ENCODE measurements at regions not wholly inside any gene's neighbourhood (a gene's known extent, or its start where the extent isn't known, plus 50 kb on each side); places are given as distances from the start of the nearest gene placed in this dataset.

- DNase-seq, result no peak
Measured at GRCh38 chr21:32216293-32216692, 62.6 kb downstream of the MIS18A start.

- peak; percentile 73 for DNase-seq
Measured at GRCh38 chr21:32215306-32215685, 63.6 kb downstream of the MIS18A start.

GRCh38 chr21:32214654-32215305 lies 64.1 kb downstream of the MIS18A start:
- peak; percentile 91 for DNase-seq

DNA sequence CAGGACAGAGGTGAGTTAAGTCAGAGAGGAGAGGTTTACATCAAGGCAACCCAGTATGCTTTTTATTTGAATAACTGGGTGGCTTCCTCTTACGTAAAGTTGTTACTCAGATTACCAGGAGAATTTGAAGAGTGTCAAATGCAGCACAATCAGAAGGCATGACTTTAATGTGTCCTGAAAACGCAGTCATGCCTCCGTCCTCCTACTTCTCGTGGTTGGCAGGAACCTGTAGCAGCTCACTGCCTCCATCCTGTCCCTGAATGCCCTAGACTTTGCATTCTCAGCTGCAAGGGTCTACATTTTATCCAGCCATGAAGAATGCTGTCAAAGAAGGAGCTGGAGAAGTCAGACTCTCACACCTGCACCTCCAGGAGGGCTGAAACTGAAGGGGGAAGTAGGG lies 66.7 kb downstream of the MIS18A start:
- no peak for DNase-seq

DNA sequence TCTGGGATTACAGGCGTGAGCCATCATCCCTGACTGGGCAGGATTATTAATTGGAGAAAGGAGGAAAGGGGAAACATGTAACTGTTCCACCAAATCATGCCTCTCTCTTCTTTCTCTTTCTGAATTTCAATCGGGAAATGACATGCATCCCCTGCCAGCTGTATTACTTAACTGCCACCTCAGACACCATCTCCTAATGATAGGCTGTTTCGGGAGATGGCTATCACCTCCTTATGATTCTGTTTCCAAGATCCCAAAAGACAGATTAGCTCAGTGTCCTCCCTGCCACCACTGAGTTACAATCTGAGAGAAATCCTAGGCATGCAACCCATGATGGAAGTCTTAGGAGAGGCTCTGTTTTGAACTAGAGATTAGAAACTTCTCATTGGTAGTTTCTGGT lies 67.5 kb downstream of the MIS18A start:
- no peak for DNase-seq

DNA sequence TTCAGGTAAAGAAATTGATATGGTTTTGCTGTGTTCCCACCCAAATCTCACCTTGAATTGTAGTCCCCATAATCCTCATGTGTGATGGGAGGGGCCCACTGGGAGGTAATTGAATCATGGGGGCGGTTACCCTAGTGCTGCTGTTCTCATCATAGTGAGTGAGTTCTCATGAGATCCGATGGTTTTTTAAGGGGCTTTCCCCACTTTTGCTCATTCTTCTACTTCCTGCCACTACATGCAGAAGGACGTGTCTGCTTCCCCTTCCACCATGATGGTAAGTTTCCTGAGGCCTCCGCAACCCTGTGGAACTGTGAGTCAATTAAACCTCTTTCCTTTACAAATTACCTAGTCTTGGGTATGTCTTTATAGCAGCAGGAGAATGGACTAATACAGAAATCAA lies 69.3 kb downstream of the MIS18A start:
- DNase-seq, result no peak

GRCh38 chr21:32207406-32207716 lies 71.5 kb downstream of the MIS18A start:
- DNase-seq, result peak; percentile 95

DNA sequence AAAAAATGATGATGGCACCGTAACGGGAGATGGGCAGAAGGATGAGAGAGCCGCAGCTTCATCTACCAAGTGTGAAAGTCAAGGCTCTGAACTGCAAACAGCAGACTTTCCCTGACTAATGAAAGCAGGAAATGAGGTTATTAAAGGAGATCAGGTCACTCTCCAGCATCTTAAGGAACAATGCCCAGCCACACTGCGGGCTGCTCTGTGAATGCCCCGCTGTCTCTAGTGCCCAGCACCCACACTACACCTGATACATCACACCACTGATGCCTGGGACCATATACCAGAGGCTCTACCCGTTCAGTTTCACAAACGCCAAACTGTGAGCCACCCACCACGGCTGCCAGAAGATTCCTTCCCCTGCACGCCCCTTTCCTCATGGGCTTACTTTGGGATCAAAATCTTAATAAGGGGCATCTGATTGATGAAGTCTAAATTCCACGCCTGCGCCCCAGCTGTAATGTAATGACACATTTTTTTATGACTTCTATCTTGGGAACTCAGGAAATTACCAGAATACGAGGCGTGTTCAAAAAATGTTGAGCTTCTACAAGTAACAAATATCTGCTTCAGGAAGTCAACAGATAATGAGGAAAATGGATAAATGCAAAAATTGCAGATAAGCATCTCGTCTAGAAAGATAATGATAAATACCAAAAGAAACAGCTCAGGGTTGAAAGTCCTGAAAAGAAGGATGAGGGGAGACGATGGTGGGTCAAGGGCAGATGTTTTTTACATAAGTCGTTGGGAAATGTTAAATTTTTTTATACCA lies 72.0 kb downstream of the MIS18A start:
- peak; percentile 74 for DNase-seq

- no peak for DNase-seq
Measured at GRCh38 chr21:32203877-32204480, 74.9 kb downstream of the MIS18A start.

DNA sequence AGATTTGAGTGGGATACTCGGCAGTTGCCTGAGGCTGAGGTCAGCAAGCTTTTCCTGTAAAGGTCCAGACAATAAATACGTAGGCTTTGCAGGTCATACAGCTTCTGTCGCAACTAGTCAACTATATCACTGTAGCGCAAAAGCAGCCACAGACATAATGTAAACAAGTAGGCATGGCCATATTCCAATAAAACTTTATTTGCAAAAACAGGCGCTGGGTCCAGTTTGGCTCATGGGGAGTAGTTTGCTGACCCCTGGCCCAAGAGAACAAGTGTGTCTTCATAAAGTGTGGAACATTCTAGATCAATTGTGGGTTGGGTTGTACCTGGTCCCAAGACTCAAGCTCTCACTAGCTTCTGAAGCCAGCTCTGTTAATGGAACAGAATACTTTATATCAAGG lies 78.8 kb downstream of the MIS18A start:
- DNase-seq, result no peak

GRCh38 chr21:32198384-32198783 lies 80.5 kb downstream of the MIS18A start:
- no peak for DNase-seq

- DNase-seq, result no peak
Measured at GRCh38 chr21:32197896-32198295, 81.0 kb downstream of the MIS18A start.

DNA sequence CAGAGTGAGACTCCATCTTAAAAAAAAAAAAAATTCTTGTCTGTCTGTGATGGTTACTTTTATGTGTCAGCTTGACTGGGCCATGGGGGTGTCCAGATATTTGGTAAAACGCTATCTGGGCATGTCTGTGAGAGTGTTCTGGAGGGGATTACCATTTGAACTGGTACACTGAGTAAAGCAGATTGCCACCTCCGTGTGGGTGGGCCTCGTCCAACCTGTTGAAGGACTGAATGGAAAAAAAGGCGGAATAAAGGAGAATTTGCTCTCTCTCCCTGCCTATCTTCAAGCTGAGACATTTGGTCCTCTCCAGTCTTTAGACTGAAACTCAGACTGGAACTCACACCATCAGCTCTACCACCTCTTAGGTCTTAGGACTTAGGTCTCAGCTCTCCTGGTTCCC lies 82.8 kb downstream of the MIS18A start:
- no peak for DNase-seq

- peak; percentile 65 for DNase-seq
Measured at GRCh38 chr21:32193098-32193465, 85.8 kb downstream of the MIS18A start.

DNA sequence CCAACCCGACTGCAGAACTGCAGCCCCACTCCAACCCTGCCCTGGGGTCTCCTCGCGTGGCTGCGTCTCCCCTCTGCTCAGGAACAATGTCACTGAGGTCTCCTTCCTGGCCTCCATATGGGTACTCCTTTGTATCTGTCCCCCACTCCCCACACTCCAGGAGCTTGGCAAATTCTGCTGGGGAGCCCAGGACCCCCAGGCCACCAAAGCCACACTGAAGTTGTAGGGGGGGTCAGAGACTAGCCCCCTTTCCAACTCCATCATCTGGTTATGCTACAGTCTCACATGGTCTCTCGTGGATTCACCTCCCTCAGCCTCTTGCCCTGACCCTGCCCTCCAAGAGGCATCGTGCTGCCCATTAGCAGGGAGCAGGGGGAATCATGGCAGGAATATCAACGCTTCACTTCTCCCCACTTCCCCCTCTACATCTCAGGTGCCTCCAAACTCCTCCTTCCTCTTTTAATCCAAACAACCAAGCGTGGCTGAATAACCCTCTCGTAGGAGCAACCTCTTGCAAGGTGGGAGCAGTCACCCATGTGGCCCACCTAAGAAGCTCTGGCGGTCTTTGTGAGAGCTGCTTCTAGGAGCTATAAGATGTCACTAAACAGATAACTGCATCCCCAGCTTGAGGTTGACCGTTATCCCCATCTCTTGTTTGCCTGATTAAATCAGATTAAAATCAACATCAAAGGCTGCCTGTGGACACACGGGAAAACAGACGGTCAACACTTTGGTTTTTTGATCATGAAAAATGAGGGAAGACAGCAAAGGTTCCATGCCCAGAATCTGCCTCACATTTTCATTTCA lies 86.4 kb downstream of the MIS18A start:
- peak; percentile 77 for DNase-seq

DNA sequence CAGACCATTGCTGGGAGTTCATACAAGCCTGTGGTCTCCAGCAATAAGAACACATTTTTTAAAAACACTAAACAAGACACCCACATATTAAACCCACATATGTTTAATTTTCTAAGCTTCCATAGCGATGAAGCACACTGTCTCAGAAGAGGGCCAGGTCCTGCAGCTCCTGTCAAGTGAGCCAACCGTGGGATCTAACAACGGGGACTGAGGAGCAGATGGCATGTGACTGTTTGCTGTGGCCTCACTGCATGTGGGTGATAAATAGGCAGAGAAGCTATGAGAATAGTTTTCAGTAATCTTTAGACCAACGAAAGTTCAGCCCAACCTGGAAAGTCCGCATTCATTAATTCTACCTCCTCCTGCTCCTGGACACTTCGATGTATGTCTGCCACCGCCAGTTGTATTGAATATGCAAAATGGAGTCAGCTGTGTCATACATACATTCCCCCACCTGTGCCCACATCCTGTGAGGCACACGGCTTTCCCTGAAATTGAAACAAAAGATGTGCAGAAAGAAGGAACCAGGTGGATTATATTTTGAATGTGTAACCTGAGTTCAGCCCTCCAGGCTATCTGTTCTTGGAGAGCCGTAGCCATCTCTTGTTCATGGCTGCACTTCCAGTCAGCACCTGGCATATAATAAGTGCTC lies 88.2 kb downstream of the MIS18A start:
- peak; percentile 30 for DNase-seq

DNA sequence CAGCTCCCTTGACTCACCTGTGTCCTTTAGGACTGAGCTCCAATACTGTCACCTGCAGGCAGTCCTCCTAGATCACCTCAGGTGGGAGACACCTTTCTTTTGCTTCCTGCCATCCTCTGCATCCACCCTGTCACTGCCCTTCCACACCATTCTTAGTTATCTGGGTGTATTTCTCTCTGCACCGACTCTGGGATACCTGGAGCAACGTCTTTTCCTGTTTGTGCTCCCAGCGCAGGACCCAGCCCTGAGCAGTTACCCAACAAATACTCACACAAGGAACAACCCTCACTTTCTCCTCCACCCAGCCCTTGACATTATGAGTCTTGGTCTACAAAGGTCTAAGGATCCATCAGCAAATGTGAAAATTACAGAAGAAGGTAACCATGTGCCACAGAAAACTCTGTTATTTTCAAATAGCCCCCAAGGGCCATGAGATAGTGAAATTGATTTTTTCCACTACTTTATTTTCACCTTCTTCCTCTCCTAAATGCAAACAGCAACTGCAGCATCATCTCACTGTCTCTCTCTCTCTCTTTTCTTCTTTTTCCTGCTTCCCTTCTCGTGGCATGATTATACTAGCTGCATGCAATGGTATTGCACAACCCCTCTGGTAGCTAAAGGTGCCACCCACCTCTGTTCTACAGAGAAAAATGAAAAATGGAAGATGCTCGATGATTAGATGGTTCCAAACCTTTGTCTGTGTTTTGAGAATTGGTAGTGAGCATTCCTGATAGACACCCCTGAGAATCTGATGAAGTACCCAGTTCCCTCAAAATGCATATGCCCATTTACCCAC lies 89.0 kb downstream of the MIS18A start:
- no peak for DNase-seq

GRCh38 chr21:32186804-32187203 lies 92.0 kb downstream of the MIS18A start:
- DNase-seq, result peak; percentile 97

DNA sequence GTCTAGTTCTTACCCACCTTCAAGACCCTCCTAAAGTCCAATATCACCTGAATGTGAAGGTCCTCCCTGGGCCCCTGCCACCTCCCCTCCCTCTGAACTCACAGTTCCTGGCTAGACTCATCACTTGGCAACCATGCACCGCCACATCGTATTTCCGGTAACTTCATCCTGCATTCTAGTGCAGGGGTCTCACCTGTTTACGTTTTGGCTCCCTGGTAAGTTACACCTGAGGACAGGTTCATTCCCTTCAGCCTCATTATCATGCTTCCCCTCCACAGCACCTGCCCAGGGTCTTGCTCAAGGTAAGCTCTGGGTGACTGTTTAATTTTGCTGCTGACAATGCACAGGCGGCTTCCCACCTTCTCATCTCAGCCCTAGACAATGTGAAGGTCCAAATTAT lies 93.1 kb downstream of the MIS18A start:
- DNase-seq, result no peak

DNA sequence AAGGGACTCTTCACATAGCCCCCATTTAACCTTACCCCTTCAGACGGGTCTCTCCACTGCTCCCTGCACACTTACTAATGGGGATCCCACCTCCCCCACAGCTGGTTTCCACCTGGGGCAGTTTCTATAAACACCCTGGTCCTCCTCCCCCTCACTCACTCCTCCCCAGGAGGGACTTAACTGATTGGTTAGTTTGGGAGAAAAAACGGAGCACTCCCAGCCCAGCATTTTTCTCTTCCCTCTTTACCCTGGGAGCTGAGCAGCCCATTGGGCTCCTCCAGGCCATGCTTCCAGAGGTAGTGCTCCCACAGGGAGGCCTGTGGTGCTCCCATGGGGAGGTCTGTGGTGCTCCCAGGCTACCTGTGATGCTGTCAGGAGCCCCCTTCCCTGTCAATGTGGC lies 93.7 kb downstream of the MIS18A start:
- no peak for DNase-seq

- DNase-seq, result peak; percentile 64
Measured at GRCh38 chr21:32184485-32184884, 94.4 kb downstream of the MIS18A start.

GRCh38 chr21:32184065-32184464 lies 94.8 kb downstream of the MIS18A start:
- no peak for DNase-seq

Data from NCI-H82 (cell line).